Endothelial cell of umbilical vein (primary cell): ENCODE measurements at regions not wholly inside any gene's neighbourhood (a gene's known extent, or its start where the extent isn't known, plus 50 kb on each side); places are given as distances from the start of the nearest gene placed in this dataset.

Source experiments
- BruUV-seq: library from RNA; stranded (reverse); fragments of 400-500 nt; replicated peaks from 2 replicates; lab custom pipeline; 2021; lab: Mats Ljungman, UMichigan
- CTCF ChIA-PET: fragments of 300-600, 350-600 bp; sonication (Branson Sonifier 250); formaldehyde crosslinking; loops from one replicate; lab custom pipeline; 2021; ENCODE audit warnings: antibody characterized with exemption, inconsistent platforms; lab: Charles Lee
- POLR2A ChIA-PET: fragments of 300-600, 350-600 bp; sonication (Branson Sonifier 250); formaldehyde crosslinking; loops from one replicate; lab custom pipeline; 2021; ENCODE audit warnings: antibody characterized with exemption, inconsistent platforms; lab: Charles Lee
- DNase-seq: peaks from one replicate; pipeline ENCODE4 v3.0.0-alpha.2; 2011; ENCODE audit warnings: low read depth, low spot score
- FAIRE-seq: peaks from 2 replicates; lab custom pipeline; 2011; peaks lifted over from hg19 to GRCh38; lab: Jason Lieb, UNC
- H2AFZ ChIP-seq: 2 replicates; pipeline ENCODE4 v1.6.0; 2012; ENCODE audit warnings: low read depth, low read length, control low read depth, inconsistent platforms
- H3K27ac ChIP-seq: 2 replicates; pipeline ENCODE4 v1.5.1; 2011; ENCODE audit warnings: low read depth, mild to moderate bottlenecking, control low read depth, low read length, moderate library complexity; ENCODE audit not compliant: insufficient read depth
- H3K27me3 ChIP-seq, 2 experiments: 2 replicates each; pipeline versions ENCODE4 v1.6.0 to v1.6.1; 2011; ENCODE audit warnings: low read length in 2 of 2, mixed read lengths in 1 of 2; ENCODE audit not compliant: control insufficient read depth in 2 of 2, insufficient read depth in 2 of 2
- H3K36me3 ChIP-seq, 2 experiments: 2 replicates in 1 of 2; 3 replicates in 1 of 2; pipeline ENCODE4 v1.5.1; 2011; ENCODE audit warnings: low read length in 2 of 2, mild to moderate bottlenecking in 1 of 2, moderate library complexity in 1 of 2; ENCODE audit not compliant: control insufficient read depth in 2 of 2, insufficient read depth in 2 of 2; ENCODE audit errors: extremely low read depth in 1 of 2
- H3K4me1 ChIP-seq: 3 replicates; pipeline ENCODE4 v1.5.1; 2011; ENCODE audit warnings: mild to moderate bottlenecking, low read length; ENCODE audit not compliant: control insufficient read depth, insufficient read depth; ENCODE audit errors: extremely low read depth
- H3K4me2 ChIP-seq: 2 replicates; pipeline ENCODE4 v1.6.1; 2011; ENCODE audit warnings: low read length, control low read depth, mixed read lengths; ENCODE audit not compliant: insufficient read depth
- H3K4me3 ChIP-seq, 3 experiments: fragments of 200-600 bp in 1 of 3; sonication (generic), shearing (Covaris generic) in 1 of 3; replicated peaks in 1 of 3; 2 replicates each; pipeline ENCODE4 v1.5.1; 2011 to 2016; ENCODE audit warnings: control low read depth in 3 of 3, low read length in 3 of 3, mild to moderate bottlenecking in 2 of 3, inconsistent platforms in 1 of 3, low read depth in 1 of 3, moderate library complexity in 1 of 3; ENCODE audit not compliant: insufficient read depth in 1 of 3
- H3K79me2 ChIP-seq: 2 replicates; pipeline ENCODE4 v1.6.0; 2012; ENCODE audit warnings: low read length, inconsistent platforms; ENCODE audit not compliant: control insufficient read depth, insufficient read depth
- H3K9ac ChIP-seq: replicated peaks from 2 replicates; pipeline ENCODE3; 2011; ENCODE audit warnings: low read length, control low read depth; ENCODE audit not compliant: insufficient read depth; ENCODE audit errors: extremely low read depth
- H3K9me1 ChIP-seq: replicated peaks from 3 replicates; pipeline ENCODE4 v1.6.0; 2011; ENCODE audit warnings: mild to moderate bottlenecking, low read length; ENCODE audit not compliant: control insufficient read depth, insufficient read depth; ENCODE audit errors: extremely low read depth
- H3K9me3 ChIP-seq: replicated peaks from 2 replicates; pipeline ENCODE4 v1.5.1; 2012; ENCODE audit warnings: low read length, inconsistent platforms; ENCODE audit not compliant: control insufficient read depth, insufficient read depth
- H4K20me1 ChIP-seq: replicated peaks from 2 replicates; pipeline ENCODE3; 2011; ENCODE audit warnings: mild to moderate bottlenecking, low read length; ENCODE audit not compliant: control insufficient read depth, insufficient read depth; ENCODE audit errors: extremely low read depth
- EZH2 ChIP-seq: IDR thresholded peaks from 2 replicates; pipeline ENCODE4 v1.6.1; 2012; ENCODE audit warnings: borderline replicate concordance, low read depth, mild to moderate bottlenecking, moderate library complexity, low read length, inconsistent platforms; ENCODE audit not compliant: severe bottlenecking
- FOS ChIP-seq: IDR thresholded peaks from 2 replicates; pipeline ENCODE4 v1.6.1; 2011; ENCODE audit warnings: mild to moderate bottlenecking, low read length, moderate library complexity, borderline replicate concordance; ENCODE audit not compliant: insufficient read depth
- GATA2 ChIP-seq: IDR thresholded peaks from 2 replicates; pipeline ENCODE4 v1.7.0; 2011; ENCODE audit warnings: low read depth, mild to moderate bottlenecking, moderate library complexity, mixed read lengths, low read length; ENCODE audit not compliant: insufficient read length, insufficient read depth
- JUN ChIP-seq: IDR thresholded peaks from 2 replicates; pipeline ENCODE4 v1.6.1; 2011; ENCODE audit warnings: borderline replicate concordance, low read depth; ENCODE audit not compliant: insufficient read length, insufficient read depth
- MYC ChIP-seq: IDR thresholded peaks from one replicate; pipeline ENCODE4 v1.6.1; 2011; ENCODE audit warnings: mild to moderate bottlenecking, low read depth, low read length
- POLR2A ChIP-seq: IDR thresholded peaks from 2 replicates; pipeline ENCODE4 v1.6.1; 2012; ENCODE audit warnings: low read depth, mild to moderate bottlenecking, control low read depth, low read length
- POLR2AphosphoS5 ChIP-seq: IDR thresholded peaks from 2 replicates; pipeline ENCODE4 v1.6.1; 2012; ENCODE audit warnings: low read depth, mild to moderate bottlenecking, control low read depth, low read length, moderate library complexity; ENCODE audit not compliant: insufficient read depth
- dilution Hi-C: fragments of 300-500 bp; cut with MboI; formaldehyde crosslinking; loops from one replicate; pipeline ENCODE4 v1.15.0; 2019; ENCODE audit warnings: low sequenced_read_pairs; ENCODE audit not compliant: extremely low pct_ligation_motif_present
- intact Hi-C: fragments of 100-400 bp; cut with micrococcal nuclease; formaldehyde crosslinking; loops from one replicate; pipeline ENCODE4 v1.10.0; 2022
- TF ChIP-seq, protein P1 (sequence below): IDR thresholded peaks from 2 replicates; pipeline ENCODE4 v1.6.1; 2011; ENCODE audit not compliant: insufficient read depth, insufficient read length
- TF ChIP-seq, protein P2 (sequence below), 2 donors: IDR thresholded peaks; 1 replicate in 1 of 2; 2 replicates in 1 of 2; pipeline ENCODE4 v1.5.1; 2011; ENCODE audit warnings: low read length in 2 of 2, mild to moderate bottlenecking in 2 of 2, moderate library complexity in 2 of 2, control low read depth in 1 of 2, inconsistent platforms in 1 of 2, low read depth in 1 of 2; ENCODE audit not compliant: insufficient read depth in 1 of 2; ENCODE audit errors: extremely low read depth in 1 of 2

DNA sequence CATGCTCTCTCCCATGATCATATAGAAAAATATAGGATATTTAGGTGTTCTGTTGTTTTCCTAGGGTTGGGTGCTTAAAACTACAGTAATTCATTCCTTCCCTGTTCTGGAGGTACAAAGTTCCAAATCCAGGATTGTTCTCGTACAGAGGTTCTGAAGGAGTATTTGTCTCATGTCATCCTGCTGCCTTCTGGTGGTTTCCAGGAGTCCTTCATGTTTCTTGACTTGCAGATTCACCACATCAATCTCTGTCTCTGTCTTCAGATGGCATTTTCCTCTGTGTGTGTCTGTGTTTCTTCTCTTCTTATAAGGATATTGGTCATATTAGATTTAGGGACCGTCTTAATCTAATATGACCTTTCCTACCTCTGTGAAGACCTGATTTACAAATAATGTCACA lies 397.9 kb downstream of the NYAP2 start:
- dilution Hi-C loops (no loop called here), intact Hi-C loops (no loop called here)
- Histone ChIP-seq H3K27ac (no peak overlapping the region), H3K9ac (no peak overlapping the region), H3K79me2 (no peaks in the 10 kb centered on the region), H3K27me3 (peaks cover 1 to 4% of the 10 kb centered on the region in 2 experiments), H2AFZ (no peak overlapping the region), H3K4me1 (no peaks in the 10 kb centered on the region), H4K20me1 (no peaks in the 10 kb centered on the region), H3K4me2 (no peak overlapping the region), H3K4me3 (no peak overlapping the region), H3K9me3 (no peaks in the 10 kb centered on the region), H3K36me3 (no peaks in the 10 kb centered on the region), H3K9me1 (no peaks in the 10 kb centered on the region)
- DNase-seq (peak; percentile 7), FAIRE-seq (no peak)
- no TSS peak for BruUV-seq
- no peak for TF ChIP-seq GATA2
- no peak for TF ChIP-seq POLR2A
- TF ChIP-seq MYC: no peak
- no peak for TF ChIP-seq JUN
- TF ChIP-seq POLR2AphosphoS5: no peak
- TF ChIP-seq, protein P1, sequence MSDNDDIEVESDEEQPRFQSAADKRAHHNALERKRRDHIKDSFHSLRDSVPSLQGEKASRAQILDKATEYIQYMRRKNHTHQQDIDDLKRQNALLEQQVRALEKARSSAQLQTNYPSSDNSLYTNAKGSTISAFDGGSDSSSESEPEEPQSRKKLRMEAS: no peak
- TF ChIP-seq FOS: no peak
- TF ChIP-seq, protein P2, sequence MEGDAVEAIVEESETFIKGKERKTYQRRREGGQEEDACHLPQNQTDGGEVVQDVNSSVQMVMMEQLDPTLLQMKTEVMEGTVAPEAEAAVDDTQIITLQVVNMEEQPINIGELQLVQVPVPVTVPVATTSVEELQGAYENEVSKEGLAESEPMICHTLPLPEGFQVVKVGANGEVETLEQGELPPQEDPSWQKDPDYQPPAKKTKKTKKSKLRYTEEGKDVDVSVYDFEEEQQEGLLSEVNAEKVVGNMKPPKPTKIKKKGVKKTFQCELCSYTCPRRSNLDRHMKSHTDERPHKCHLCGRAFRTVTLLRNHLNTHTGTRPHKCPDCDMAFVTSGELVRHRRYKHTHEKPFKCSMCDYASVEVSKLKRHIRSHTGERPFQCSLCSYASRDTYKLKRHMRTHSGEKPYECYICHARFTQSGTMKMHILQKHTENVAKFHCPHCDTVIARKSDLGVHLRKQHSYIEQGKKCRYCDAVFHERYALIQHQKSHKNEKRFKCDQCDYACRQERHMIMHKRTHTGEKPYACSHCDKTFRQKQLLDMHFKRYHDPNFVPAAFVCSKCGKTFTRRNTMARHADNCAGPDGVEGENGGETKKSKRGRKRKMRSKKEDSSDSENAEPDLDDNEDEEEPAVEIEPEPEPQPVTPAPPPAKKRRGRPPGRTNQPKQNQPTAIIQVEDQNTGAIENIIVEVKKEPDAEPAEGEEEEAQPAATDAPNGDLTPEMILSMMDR (IDR thresholded peaks at IDR 0.05; ENCODE audit: extremely low read depth in 1 of 2, insufficient read depth in 1 of 2, low read depth in 1 of 2, low read length in 2 of 2): no peak
- no peak for TF ChIP-seq EZH2
- ChIA-PET CTCF (no interaction called here), POLR2A (no interaction called here)
